BJ (cell line): ENCODE measurements at regions not wholly inside any gene's neighbourhood (a gene's known extent, or its start where the extent isn't known, plus 50 kb on each side); places are given as distances from the start of the nearest gene placed in this dataset.

Experiments
- CTCF ChIA-PET: fragments of 350-600 bp; formaldehyde crosslinking; extraction: SDS; loops from one replicate; lab custom pipeline; 2021; ENCODE audit warnings: antibody characterized with exemption, inconsistent platforms; lab: Yijun Ruan, JAX
- POLR2A ChIA-PET: fragments of 300-600 bp; sonication (Branson Sonifier 250); formaldehyde crosslinking; extraction: SDS; loops from one replicate; lab custom pipeline; 2021; ENCODE audit warnings: antibody characterized with exemption; lab: Charles Lee
- DNase-seq: peaks from one replicate; pipeline ENCODE4 v3.0.0-alpha.2; 2011; ENCODE audit warnings: low read depth
- H3K27me3 ChIP-seq: 2 replicates; pipeline ENCODE4 v1.6.0; 2011; ENCODE audit warnings: low read length; ENCODE audit not compliant: control insufficient read depth, insufficient read depth
- H3K36me3 ChIP-seq: 2 replicates; pipeline ENCODE4 v1.5.1; 2011; ENCODE audit warnings: low read length; ENCODE audit not compliant: control insufficient read depth, insufficient read depth
- H3K4me3 ChIP-seq: 2 replicates; pipeline ENCODE4 v1.5.1; 2011; ENCODE audit warnings: low read depth, mild to moderate bottlenecking, control low read depth, low read length
- CTCF ChIP-seq: IDR thresholded peaks from 2 replicates; pipeline ENCODE4 v1.5.1; 2011; ENCODE audit warnings: low read depth, mild to moderate bottlenecking, control low read depth, inconsistent platforms, low read length, moderate library complexity; ENCODE audit not compliant: insufficient read depth

DNA sequence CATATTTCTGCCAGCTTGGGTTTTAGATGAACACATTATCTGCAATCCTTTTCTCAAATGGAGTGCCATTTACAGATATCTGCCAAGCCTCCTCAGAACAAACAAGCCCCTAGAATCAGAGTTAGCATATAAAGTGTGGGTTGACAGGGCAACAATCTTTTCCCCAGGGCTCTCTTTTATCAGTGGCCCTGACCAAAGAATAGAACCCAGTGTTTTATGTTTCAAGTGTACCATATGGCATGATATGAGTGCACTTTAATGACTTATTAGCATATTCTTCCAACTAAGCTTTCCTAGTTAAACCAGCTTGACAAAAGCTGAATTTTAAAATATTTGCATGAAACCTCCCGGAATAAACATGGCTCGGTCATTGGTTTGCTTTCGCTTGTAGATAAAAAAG lies 57.3 kb downstream of the EVX1 start:
- no peak for DNase-seq
- no peak for TF ChIP-seq CTCF
- CTCF ChIA-PET: no interaction called here
- no peaks in the 10 kb centered on the region for H3K36me3 ChIP-seq
- H3K4me3 ChIP-seq: no peak overlapping the region
- POLR2A ChIA-PET: no interaction called here
- H3K27me3 ChIP-seq: no peaks in the 10 kb centered on the region

- no peak for DNase-seq
- H3K4me3 ChIP-seq: no peak overlapping the region
- no peaks in the 10 kb centered on the region; the same call in 1 of the 2 replicates for H3K27me3 ChIP-seq
- no peak for TF ChIP-seq CTCF
- ChIA-PET CTCF (no interaction called here), POLR2A (no interaction called here)
- no peaks in the 10 kb centered on the region for H3K36me3 ChIP-seq
Observed at GRCh38 chr7:27300421-27300820, 57.8 kb downstream of the EVX1 start.

DNA sequence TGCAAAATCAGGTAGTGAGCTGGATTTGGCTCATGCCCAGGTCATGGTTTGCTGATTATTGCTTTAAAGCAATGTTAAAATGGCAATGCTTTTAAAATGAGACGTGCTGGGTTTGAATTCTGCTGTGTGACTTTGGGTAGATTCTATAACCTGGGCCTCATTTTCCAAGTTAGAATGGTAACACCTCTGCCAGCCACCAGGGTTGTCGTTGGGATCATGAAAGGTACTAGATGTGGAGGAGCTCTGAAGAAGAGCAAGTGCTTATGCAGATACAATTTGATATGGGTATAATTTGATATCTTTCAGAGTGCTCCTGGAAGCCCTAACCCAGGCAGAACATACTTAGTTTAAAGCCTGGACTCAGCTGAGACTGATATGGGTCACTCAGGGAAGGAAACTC lies 60.0 kb downstream of the EVX1 start:
- no peak overlapping the region for H3K4me3 ChIP-seq
- ChIA-PET POLR2A (no interaction called here), CTCF (no interaction called here)
- no peaks in the 10 kb centered on the region for H3K36me3 ChIP-seq
- no peak for DNase-seq
- H3K27me3 ChIP-seq: peaks cover 3% of the 10 kb centered on the region; the same call in 1 of the 2 replicates
- TF ChIP-seq CTCF: no peak

- TF ChIP-seq CTCF: no peak
- H3K36me3 ChIP-seq: no peaks in the 10 kb centered on the region
- POLR2A ChIA-PET: no interaction called here
- no peak for DNase-seq
- H3K27me3 ChIP-seq: peaks cover 3% of the 10 kb centered on the region; the same call in 1 of the 2 replicates
- CTCF ChIA-PET: no interaction called here
- no peak overlapping the region for H3K4me3 ChIP-seq
Observed at GRCh38 chr7:27303026-27303425, 60.4 kb downstream of the EVX1 start.

- TF ChIP-seq CTCF: no peak
Observed at GRCh38 chr7:27305854-27306253, 63.3 kb downstream of the EVX1 start.

More at GRCh38 chr7:27305854-27306253, 63.3 kb downstream of the EVX1 start:
- ChIA-PET POLR2A (no interaction called here), CTCF (no interaction called here)
- H3K36me3 ChIP-seq: no peaks in the 10 kb centered on the region
- H3K27me3 ChIP-seq: peaks cover 3% of the 10 kb centered on the region; the same call in 1 of the 2 replicates
- no peak overlapping the region for H3K4me3 ChIP-seq
- no peak for DNase-seq
